GM19468 (cell line): ENCODE measurements at regions not wholly inside any gene's neighbourhood (a gene's known extent, or its start where the extent isn't known, plus 50 kb on each side); places are given as distances from the start of the nearest gene placed in this dataset.

Experiments used
- ATAC-seq: cut with Tn5 transposase; IDR thresholded peaks from one replicate; pipeline ENCODE4 v1.9.1; 2021; ENCODE audit warnings: mild to moderate bottlenecking, moderate library complexity, moderate number of reproducible peaks; ENCODE audit not compliant: unreplicated experiment; ENCODE audit errors: extremely low read depth

GRCh38 chr2:20132990-20133535 lies 81.6 kb upstream of the LAPTM4A start:
- ATAC-seq: no peak

DNA sequence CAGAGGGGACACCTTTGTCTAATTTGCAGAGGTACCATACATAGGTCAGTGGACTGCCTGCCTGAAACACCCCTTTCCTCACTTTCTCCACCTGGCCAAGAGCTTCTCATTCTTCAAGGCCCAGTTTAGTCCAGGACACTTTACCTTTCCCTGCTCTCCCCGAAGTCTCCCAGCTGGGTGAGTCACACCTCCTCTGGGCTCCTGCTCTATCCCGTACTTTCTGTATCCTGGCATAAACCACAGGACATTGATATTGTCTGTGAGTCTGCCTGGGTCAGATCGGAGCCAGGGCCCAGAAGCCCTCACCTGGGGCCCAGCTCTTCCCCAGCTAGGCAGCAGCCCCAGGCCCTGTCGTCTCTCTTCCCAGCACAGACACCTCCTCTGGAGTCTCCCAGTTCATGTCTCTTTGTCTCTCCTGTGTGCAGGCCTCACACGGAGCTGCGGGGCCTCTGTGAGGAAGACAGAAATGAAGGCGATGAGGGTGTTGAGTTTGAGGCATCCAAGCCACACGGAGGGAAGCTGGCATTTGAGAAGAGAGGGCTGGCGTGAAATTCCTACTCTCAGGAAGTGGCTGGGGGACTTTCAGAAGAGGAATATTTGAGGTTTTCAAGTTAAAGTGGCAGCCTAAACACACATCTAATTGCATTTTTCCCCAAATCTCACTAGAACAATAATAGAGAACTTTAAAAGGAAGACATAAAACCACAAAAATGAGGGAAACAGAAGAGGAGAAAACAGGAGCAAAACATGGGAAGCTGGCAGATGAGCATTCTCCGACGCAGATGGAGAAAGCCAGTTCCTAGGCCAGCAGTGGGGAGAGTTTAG lies 79.6 kb upstream of the LAPTM4A start:
- ATAC-seq: no peak

DNA sequence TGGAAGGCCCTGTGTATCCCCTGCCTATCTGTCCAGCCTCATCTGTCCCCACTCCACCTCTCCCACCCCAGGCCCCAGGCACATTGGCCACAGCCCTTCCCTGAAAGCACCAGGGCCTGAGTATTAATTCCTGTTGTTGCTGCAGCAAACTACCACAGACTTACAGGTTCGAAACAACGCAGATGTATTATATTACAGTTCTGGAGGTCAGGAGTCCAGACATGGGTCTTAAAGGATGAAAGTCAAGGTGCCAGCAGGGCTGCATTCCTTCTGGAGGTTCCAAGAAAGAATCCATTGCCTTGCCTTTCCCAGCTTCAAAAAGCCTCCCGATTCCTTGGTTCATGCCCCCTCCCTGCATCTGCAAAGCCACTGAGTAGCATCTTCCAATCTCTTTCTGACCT lies 78.7 kb upstream of the LAPTM4A start:
- ATAC-seq: no peak

DNA sequence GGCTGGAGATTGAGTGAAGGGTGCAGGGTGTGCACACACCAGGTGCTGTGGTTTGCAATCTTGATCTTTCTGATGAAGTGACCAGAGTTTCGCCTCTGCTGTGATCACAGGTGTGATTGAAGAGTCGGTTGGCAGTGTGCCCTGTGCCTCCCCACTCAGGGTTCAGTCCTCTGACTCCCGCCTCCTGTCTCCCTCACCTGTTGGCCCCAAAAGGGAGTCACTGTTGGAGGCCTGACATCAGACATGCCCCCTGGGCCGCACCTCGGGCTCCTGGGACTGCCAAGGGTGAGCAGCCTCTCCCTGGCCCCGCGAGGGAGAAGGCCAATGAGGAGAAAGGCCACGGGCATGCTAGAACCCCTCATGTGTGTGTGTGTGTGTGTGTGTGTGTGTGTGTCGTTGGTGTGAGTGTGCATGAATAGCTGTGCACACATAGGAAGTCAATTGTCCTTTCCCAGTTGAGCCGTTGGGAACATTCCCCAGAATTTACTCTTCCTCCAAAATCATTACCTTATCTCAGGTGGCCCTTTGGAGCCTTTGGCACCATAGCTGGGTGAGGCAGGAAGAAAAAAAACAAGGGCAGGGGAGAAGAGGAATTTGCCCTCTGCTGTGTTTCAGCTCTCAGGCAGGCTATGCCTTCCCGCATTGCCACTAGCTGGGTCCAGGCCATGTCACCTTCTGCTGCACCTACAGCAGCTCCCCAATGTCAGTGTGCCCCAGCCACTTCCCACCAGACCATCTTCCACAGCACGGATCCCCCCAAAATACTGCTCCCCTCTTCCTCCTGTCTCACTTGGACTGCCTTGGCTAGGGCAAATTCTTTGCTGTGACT lies 78.1 kb upstream of the LAPTM4A start:
- no peak for ATAC-seq

GRCh38 chr2:20128506-20129330 lies 77.3 kb upstream of the LAPTM4A start:
- no peak for ATAC-seq

DNA sequence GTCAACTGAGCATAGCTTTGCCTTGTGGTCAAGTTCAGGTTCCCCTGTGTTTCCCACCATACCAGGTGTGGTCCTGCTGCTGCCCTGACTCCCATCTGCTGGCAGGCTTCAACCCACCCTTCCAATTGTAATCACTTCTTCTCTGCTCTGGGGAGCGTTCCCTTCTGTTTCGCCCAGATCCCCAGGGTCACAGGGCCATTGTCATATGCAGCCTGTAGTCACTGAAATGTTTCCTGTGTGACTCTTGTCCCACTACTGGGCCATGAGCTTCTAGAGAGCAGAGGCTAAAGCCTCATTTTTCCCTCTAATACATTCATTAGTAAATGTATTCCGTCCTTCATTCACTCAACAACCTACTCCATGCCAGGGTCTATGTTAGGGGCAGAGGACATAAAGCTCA lies 75.0 kb upstream of the LAPTM4A start:
- ATAC-seq: no peak

- no peak for ATAC-seq
Observed at GRCh38 chr2:20126040-20126439, 74.6 kb upstream of the LAPTM4A start.

DNA sequence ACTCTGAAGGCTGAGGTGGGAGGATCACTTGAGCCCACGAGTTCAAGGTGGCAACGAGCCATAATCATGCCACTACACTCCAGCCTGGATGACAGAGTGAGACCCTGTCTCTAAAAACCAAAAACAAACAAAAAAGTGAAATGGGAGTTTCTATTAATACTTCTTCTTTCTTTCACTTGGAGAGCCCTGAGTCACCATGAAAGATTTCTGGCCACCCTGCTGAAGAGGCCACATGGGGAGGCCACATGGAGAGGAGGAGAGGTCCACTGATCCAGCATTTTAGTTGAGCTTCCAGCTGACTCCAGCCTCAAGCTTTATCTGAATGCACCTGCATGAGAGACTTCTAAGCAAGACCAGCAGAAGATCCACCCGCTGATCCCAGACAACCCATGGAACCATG lies 74.2 kb upstream of the LAPTM4A start:
- no peak for ATAC-seq

DNA sequence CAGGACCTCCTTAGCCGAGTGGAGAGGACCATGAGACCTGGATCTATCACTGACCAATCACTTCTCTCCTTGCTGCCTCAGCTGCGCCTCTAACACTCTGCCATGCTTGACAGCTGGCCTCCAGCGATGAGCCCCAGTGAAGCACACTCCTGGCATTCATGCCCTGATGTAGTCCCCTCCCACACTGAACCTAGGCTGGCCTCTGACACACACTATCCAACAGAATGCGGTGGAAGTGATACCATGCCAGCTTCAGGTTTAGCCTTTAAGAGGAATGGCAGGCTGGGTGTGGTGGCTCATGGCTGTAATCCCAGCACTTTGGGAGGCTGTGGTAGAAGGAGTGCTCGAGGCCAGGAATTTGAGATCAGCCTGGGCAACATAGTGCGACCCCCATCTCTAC lies 73.7 kb upstream of the LAPTM4A start:
- ATAC-seq: no peak

GRCh38 chr2:20123871-20124594 lies 72.6 kb upstream of the LAPTM4A start:
- ATAC-seq: no peak

DNA sequence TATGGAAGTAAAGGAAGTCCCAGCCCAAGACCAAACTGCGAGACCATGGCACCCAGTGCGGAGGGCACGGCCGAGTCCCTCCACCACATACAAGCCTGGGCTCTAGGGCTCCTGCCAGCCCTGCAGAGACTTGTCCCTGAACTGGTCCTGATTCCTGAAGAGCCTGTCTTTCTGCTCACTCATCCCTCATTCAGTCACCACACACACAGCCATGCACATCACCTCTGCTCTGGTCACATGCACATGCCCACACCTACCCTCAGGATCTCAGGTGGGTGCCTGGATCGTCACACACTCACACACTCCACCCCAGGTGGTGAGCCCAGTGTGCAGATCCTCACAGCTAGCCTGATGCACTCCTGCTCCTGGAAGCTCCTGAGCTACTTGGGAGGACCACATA lies 71.4 kb upstream of the LAPTM4A start:
- no peak for ATAC-seq

- ATAC-seq: no peak
Observed at GRCh38 chr2:20120569-20121416, 69.4 kb upstream of the LAPTM4A start.

DNA sequence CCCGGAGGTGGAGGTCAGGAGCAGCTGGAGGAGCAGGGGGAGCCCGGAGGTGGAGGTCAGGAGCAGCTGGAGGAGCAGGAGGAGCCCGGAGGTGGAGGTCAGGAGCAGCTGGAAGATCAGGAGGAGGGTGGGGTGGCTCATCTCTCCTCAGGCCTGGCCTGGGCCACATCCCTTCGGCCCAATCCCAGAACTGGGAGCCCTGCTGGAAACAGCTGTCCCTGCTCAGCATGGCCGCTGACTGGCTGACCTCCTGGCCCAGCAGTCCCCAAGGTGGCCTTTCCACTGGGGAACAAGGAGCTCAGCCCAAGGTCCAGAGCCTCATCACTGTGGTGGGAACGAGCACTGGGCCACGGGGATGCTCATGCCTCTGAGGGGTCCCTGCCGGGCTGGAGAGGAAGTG lies 66.6 kb upstream of the LAPTM4A start:
- no peak for ATAC-seq

- ATAC-seq: no peak
Observed at GRCh38 chr2:20115902-20116301, 64.5 kb upstream of the LAPTM4A start.

- ATAC-seq: no peak
Observed at GRCh38 chr2:20115374-20115773, 63.9 kb upstream of the LAPTM4A start.

- no peak for ATAC-seq
Observed at GRCh38 chr2:20113986-20114938, 62.8 kb upstream of the LAPTM4A start.

DNA sequence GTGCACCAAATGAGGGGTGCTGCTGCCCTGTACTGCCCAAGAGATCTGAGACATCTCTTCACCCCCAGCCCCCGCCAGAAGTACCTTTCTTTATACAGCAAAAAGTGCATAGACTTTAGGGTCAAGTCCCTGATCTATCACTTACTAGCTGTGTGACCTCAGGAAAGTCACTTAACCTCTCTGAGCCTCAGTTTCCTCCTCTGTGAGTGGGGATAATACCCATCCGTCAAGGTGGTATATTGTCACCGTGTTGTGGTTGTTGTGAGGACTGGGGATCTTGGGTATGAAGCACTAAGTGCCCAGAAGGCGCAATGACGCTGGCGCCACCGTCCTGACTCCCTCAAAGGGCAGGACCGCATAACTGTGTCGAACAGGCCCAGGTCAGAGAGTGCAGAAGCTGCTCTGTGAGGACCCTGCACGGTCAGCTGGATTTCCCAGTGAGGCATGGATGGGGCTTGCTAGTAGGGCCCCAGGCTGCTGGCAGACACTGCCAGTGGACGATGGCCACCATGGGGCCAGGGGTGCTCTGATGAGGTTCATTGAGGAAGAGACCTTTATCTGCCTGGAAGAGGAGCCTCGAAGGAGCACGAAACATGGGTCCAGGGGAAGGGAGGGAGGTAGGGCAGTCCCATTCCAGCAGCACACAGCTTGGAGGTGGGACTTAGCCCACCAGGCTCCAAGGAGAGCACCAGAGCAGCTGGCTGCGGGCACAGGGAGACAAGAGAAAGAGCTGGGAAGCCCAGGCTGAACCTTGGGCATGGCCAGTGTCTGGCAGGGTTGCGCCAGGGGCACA lies 61.8 kb upstream of the LAPTM4A start:
- no peak for ATAC-seq
